ENCODE measurements at regions not wholly inside any gene's neighbourhood (a gene's known extent, or its start where the extent isn't known, plus 50 kb on each side); places are given as distances from the start of the nearest gene placed in this dataset.

- H3K4me2 ChIP-seq (ENCODE audit: low read length), result no peak overlapping the region
- H3K4me1 ChIP-seq (ENCODE audit: control insufficient read depth, low read length), result peaks cover 45% of the 10 kb centered on the region
- no peak overlapping the region for H3K4me3 ChIP-seq (ENCODE audit: low read length)
- H3K9me3 ChIP-seq (ENCODE audit: control insufficient read depth, insufficient read depth, low read length), result no peaks in the 10 kb centered on the region
- H3K27me3 ChIP-seq (ENCODE audit: control insufficient read depth, low read length), result no peaks in the 10 kb centered on the region
- no peaks in the 10 kb centered on the region for H3K79me2 ChIP-seq (ENCODE audit: control insufficient read depth, low read length)
- H3K36me3 ChIP-seq (ENCODE audit: control insufficient read depth, low read length), result no peaks in the 10 kb centered on the region
- H3K9me2 ChIP-seq (replicated peaks; ENCODE audit: control insufficient read depth, low read length), result no peaks in the 10 kb centered on the region
- H3K27ac ChIP-seq (ENCODE audit: low read depth, low read length), result no peak overlapping the region
- H3F3A ChIP-seq (ENCODE audit: control insufficient read depth, insufficient read depth), result 0 out of 2 replicates have a peak, but pooled peaks cover 3% of the 10 kb centered on the region
- no peaks in the 10 kb centered on the region for H4K20me1 ChIP-seq (ENCODE audit: control insufficient read depth, insufficient read depth, low read depth, low read length)
- TF ChIP-seq EZH2phosphoT487 (IDR thresholded peaks at IDR 0.05; ENCODE audit: borderline replicate concordance, low read length) (no peak), CTCF (IDR thresholded peaks at IDR 0.05; ENCODE audit: low read depth, low read length, poor library complexity, severe bottlenecking) (no peak)
Observed at GRCh38 chr14:89613260-89614008, 196.4 kb upstream of the FOXN3 start.

- Histone ChIP-seq H3K4me1 (ENCODE audit: control insufficient read depth, low read length) (peaks cover 16% of the 10 kb centered on the region), H3K27me3 (ENCODE audit: control insufficient read depth, low read length) (no peaks in the 10 kb centered on the region), H3K36me3 (ENCODE audit: control insufficient read depth, low read length) (no peaks in the 10 kb centered on the region), H3K27ac (ENCODE audit: low read depth, low read length) (no peak overlapping the region), H3F3A (ENCODE audit: control insufficient read depth, insufficient read depth) (no peaks in the 10 kb centered on the region), H3K9me2 (replicated peaks; ENCODE audit: control insufficient read depth, low read length) (no peaks in the 10 kb centered on the region), H3K4me2 (ENCODE audit: low read length) (no peak overlapping the region), H3K79me2 (ENCODE audit: control insufficient read depth, low read length) (no peaks in the 10 kb centered on the region), H3K9me3 (ENCODE audit: control insufficient read depth, insufficient read depth, low read length) (no peaks in the 10 kb centered on the region), H4K20me1 (ENCODE audit: control insufficient read depth, insufficient read depth, low read depth, low read length) (no peaks in the 10 kb centered on the region), H3K4me3 (ENCODE audit: low read length) (no peak overlapping the region)
- TF ChIP-seq EZH2phosphoT487 (IDR thresholded peaks at IDR 0.05; ENCODE audit: borderline replicate concordance, low read length) (no peak), CTCF (IDR thresholded peaks at IDR 0.05; ENCODE audit: low read depth, low read length, poor library complexity, severe bottlenecking) (no peak)
Observed at GRCh38 chr14:89609500-89610100, 192.6 kb upstream of the FOXN3 start.

DNA sequence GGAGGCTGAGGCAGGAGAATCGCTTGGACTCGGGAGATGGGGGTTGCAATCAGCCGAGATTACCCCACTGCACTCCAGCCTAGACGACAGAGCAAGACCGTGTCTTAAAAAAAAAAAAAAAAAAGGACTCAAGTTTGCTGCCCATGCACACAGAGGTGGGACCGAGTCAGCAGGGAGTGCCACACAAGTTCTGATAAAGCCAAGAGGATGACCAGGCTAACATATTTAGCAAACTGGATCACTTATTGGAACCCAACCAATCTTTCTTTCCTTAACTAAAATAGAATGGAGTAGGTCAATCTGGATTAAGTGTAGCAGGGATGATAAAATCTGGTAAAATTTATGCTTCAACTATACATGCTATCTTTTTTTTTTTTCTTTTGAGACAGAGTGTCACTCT is 190.4 kb upstream of the FOXN3 start:
- no peak overlapping the region for H3K4me3 ChIP-seq (ENCODE audit: low read length)
- no peaks in the 10 kb centered on the region for H3K79me2 ChIP-seq (ENCODE audit: control insufficient read depth, low read length)
- no peak overlapping the region for H3K27ac ChIP-seq (ENCODE audit: low read depth, low read length)
- TF ChIP-seq EZH2phosphoT487 (IDR thresholded peaks at IDR 0.05; ENCODE audit: borderline replicate concordance, low read length) (no peak), CTCF (IDR thresholded peaks at IDR 0.05; ENCODE audit: low read depth, low read length, poor library complexity, severe bottlenecking) (no peak)
- H3K9me3 ChIP-seq (ENCODE audit: control insufficient read depth, insufficient read depth, low read length), result no peaks in the 10 kb centered on the region
- H3K27me3 ChIP-seq (ENCODE audit: control insufficient read depth, low read length), result no peaks in the 10 kb centered on the region
- no peaks in the 10 kb centered on the region for H4K20me1 ChIP-seq (ENCODE audit: control insufficient read depth, insufficient read depth, low read depth, low read length)
- H3K4me2 ChIP-seq (ENCODE audit: low read length), result no peak overlapping the region
- H3K9me2 ChIP-seq (replicated peaks; ENCODE audit: control insufficient read depth, low read length), result no peaks in the 10 kb centered on the region
- H3K36me3 ChIP-seq (ENCODE audit: control insufficient read depth, low read length), result no peaks in the 10 kb centered on the region
- no peaks in the 10 kb centered on the region for H3F3A ChIP-seq (ENCODE audit: control insufficient read depth, insufficient read depth)
- H3K4me1 ChIP-seq (ENCODE audit: control insufficient read depth, low read length), result no peaks in the 10 kb centered on the region

Measured in DOHH2 (cell line).